H1 (cell line): ENCODE measurements at regions not wholly inside any gene's neighbourhood (a gene's known extent, or its start where the extent isn't known, plus 50 kb on each side); places are given as distances from the start of the nearest gene placed in this dataset.
A peak's percentile ranks its signal among the peaks of the same experiment; 100 is the strongest.

Source experiments
- CTCF ChIA-PET: fragments of 300-600 bp; sonication (Branson Sonifier 250); formaldehyde crosslinking; loops from one replicate; lab custom pipeline; 2021; ENCODE audit not compliant: partially characterized antibody; lab: Charles Lee
- POLR2A ChIA-PET: fragments of 300-600 bp; sonication (Branson Sonifier 250); formaldehyde crosslinking; loops from one replicate; lab custom pipeline; 2021; ENCODE audit warnings: inconsistent platforms; ENCODE audit not compliant: partially characterized antibody; lab: Charles Lee
- DNase-seq, 2 experiments: peaks; one replicate each; pipeline versions ENCODE4 v3.0.0 to v3.0.0-alpha.2; 2010 to 2022; ENCODE audit warnings: low spot score in 2 of 2, low read depth in 1 of 2, mixed read lengths in 1 of 2
- FAIRE-seq: peaks from 2 replicates; lab custom pipeline; 2011; peaks lifted over from hg19 to GRCh38; lab: Jason Lieb, UNC
- H2AFZ ChIP-seq: 2 replicates; pipeline ENCODE4 v1.8.1; 2012; ENCODE audit warnings: low read length, inconsistent platforms
- H2AK5ac ChIP-seq: 2 replicates; pipeline ENCODE4 v1.6.1; 2013; ENCODE audit warnings: low read depth, low read length
- H2BK120ac ChIP-seq: replicated peaks from 2 replicates; pipeline ENCODE3; 2013; ENCODE audit warnings: low read depth, low read length, inconsistent platforms
- H2BK12ac ChIP-seq: 2 replicates; pipeline ENCODE4 v1.6.1; 2013; ENCODE audit warnings: low read depth, low read length
- H2BK15ac ChIP-seq: 2 replicates; pipeline ENCODE4 v1.6.1; 2013; ENCODE audit warnings: low read length
- H2BK20ac ChIP-seq: 2 replicates; pipeline ENCODE4 v1.6.1; 2013; ENCODE audit warnings: low read length
- H2BK5ac ChIP-seq: 2 replicates; pipeline ENCODE4 v1.6.1; 2013; ENCODE audit warnings: low read depth, low read length
- H3K14ac ChIP-seq: 2 replicates; pipeline ENCODE4 v1.6.1; 2013; ENCODE audit warnings: inconsistent platforms; ENCODE audit not compliant: insufficient read length
- H3K18ac ChIP-seq: 2 replicates; pipeline ENCODE4 v1.6.1; 2013; ENCODE audit warnings: low read length; ENCODE audit errors: extremely low read depth
- H3K23ac ChIP-seq: 2 replicates; pipeline ENCODE4 v1.6.1; 2013; ENCODE audit warnings: inconsistent platforms; ENCODE audit not compliant: insufficient read length
- H3K23me2 ChIP-seq: 2 replicates; pipeline ENCODE4 v1.6.1; 2013; ENCODE audit warnings: low read depth, low read length
- H3K27ac ChIP-seq: 2 replicates; pipeline ENCODE4 v1.6.1; 2011; ENCODE audit warnings: low read depth, low read length, inconsistent platforms
- H3K27me3 ChIP-seq, 4 experiments: replicated peaks in 1 of 4; 1 replicate in 1 of 4; 2 replicates in 3 of 4; pipeline versions ENCODE4 v1.6.1 to v1.8.1; 2011 to 2013; ENCODE audit warnings: low read length in 3 of 4, mild to moderate bottlenecking in 3 of 4, inconsistent platforms in 2 of 4, mixed read lengths in 2 of 4, moderate library complexity in 1 of 4; ENCODE audit not compliant: control insufficient read depth in 3 of 4, insufficient read depth in 3 of 4; ENCODE audit errors: extremely low read depth in 1 of 4
- H3K36me3 ChIP-seq, 4 experiments: 2 replicates each; pipeline versions ENCODE4 v1.6.1 to v1.8.1; 2011 to 2013; ENCODE audit warnings: mild to moderate bottlenecking in 4 of 4, low read length in 3 of 4, moderate library complexity in 2 of 4, control low read depth in 1 of 4, inconsistent platforms in 1 of 4; ENCODE audit not compliant: insufficient read depth in 4 of 4, control insufficient read depth in 2 of 4
- H3K4ac ChIP-seq: replicated peaks from 2 replicates; pipeline ENCODE3; 2013; ENCODE audit warnings: low read length, low read depth, mixed read lengths, inconsistent platforms; ENCODE audit not compliant: insufficient read length
- H3K4me1 ChIP-seq, 4 experiments: replicated peaks in 1 of 4; 1 replicate in 1 of 4; 2 replicates in 3 of 4; pipeline versions ENCODE4 v1.6.1 to v1.8.1; 2011 to 2013; ENCODE audit warnings: low read length in 3 of 4, inconsistent platforms in 2 of 4, mixed read lengths in 1 of 4; ENCODE audit not compliant: insufficient read depth in 4 of 4, control insufficient read depth in 3 of 4
- H3K4me2 ChIP-seq, 2 experiments: 2 replicates each; pipeline versions ENCODE4 v1.6.1 to v1.8.1; 2011 to 2013; ENCODE audit warnings: low read depth in 2 of 2, low read length in 2 of 2, control low read depth in 1 of 2, inconsistent platforms in 1 of 2, mild to moderate bottlenecking in 1 of 2; ENCODE audit not compliant: insufficient read depth in 1 of 2
- H3K4me3 ChIP-seq, 4 experiments: fragments of 200-600, 300-600 bp in 1 of 4; sonication (generic), shearing (Covaris generic), sonication (Bioruptor Twin) in 1 of 4; 2 replicates each; pipeline versions ENCODE4 v1.5.1 to v1.8.1; 2011 to 2016; ENCODE audit warnings: low read length in 4 of 4, low read depth in 3 of 4, control low read depth in 2 of 4, inconsistent platforms in 2 of 4, mild to moderate bottlenecking in 2 of 4, mixed read lengths in 1 of 4, moderate library complexity in 1 of 4; ENCODE audit not compliant: insufficient read depth in 2 of 4; ENCODE audit errors: extremely low read depth in 1 of 4
- H3K56ac ChIP-seq: replicated peaks from 2 replicates; pipeline ENCODE3; 2013; ENCODE audit warnings: low read depth, mild to moderate bottlenecking, mixed read lengths, low read length, inconsistent platforms; ENCODE audit not compliant: insufficient read length
- H3K79me1 ChIP-seq: 2 replicates; pipeline ENCODE4 v1.6.1; 2013; ENCODE audit warnings: low read depth, low read length, control low read depth
- H3K79me2 ChIP-seq, 2 experiments: 2 replicates each; pipeline versions ENCODE4 v1.6.1 to v1.8.1; 2012 to 2013; ENCODE audit warnings: low read length in 2 of 2, mild to moderate bottlenecking in 2 of 2, inconsistent platforms in 1 of 2; ENCODE audit not compliant: insufficient read depth in 2 of 2, control insufficient read depth in 1 of 2
- H3K9ac ChIP-seq, 4 experiments: replicated peaks in 1 of 4; 1 replicate in 1 of 4; 2 replicates in 3 of 4; pipeline versions ENCODE4 v1.6.1 to v1.8.1; 2011 to 2013; ENCODE audit warnings: low read depth in 3 of 4, low read length in 3 of 4, control low read depth in 2 of 4, mild to moderate bottlenecking in 2 of 4, moderate library complexity in 2 of 4, inconsistent platforms in 1 of 4; ENCODE audit errors: extremely low read depth in 1 of 4
- H3K9me3 ChIP-seq, 2 experiments: 2 replicates each; pipeline versions ENCODE4 v1.6.1 to v1.8.1; 2012 to 2013; ENCODE audit warnings: mild to moderate bottlenecking in 2 of 2, moderate library complexity in 2 of 2, control low read depth in 1 of 2, inconsistent platforms in 1 of 2, low read depth in 1 of 2, low read length in 1 of 2, mixed read lengths in 1 of 2; ENCODE audit not compliant: insufficient read depth in 2 of 2
- H4K20me1 ChIP-seq, 2 experiments: replicated peaks in 1 of 2; 2 replicates each; pipeline versions ENCODE3 to v1.8.1; 2011 to 2013; ENCODE audit warnings: inconsistent platforms in 2 of 2, low read length in 2 of 2, mild to moderate bottlenecking in 1 of 2; ENCODE audit not compliant: insufficient read depth in 2 of 2, control insufficient read depth in 1 of 2
- H4K5ac ChIP-seq: 2 replicates; pipeline ENCODE4 v1.6.1; 2013; ENCODE audit warnings: low read length, low read depth, mixed read lengths, inconsistent platforms; ENCODE audit not compliant: insufficient read length
- H4K8ac ChIP-seq: 2 replicates; pipeline ENCODE4 v1.8.0; 2013; ENCODE audit warnings: mild to moderate bottlenecking, moderate library complexity, low read length, inconsistent platforms; ENCODE audit not compliant: insufficient read depth; ENCODE audit errors: extremely low read depth
- H4K91ac ChIP-seq: replicated peaks from 2 replicates; pipeline ENCODE3; 2013; ENCODE audit warnings: low read length, mixed read lengths, inconsistent platforms; ENCODE audit not compliant: insufficient read length
- HDAC2 ChIP-seq, 2 experiments: fragments of 300-600 bp in 1 of 2; sonication (generic) in 1 of 2; IDR thresholded peaks; 2 replicates each; pipeline ENCODE4 v1.6.1; 2011 to 2012; ENCODE audit warnings: low read depth in 2 of 2, low read length in 2 of 2, mild to moderate bottlenecking in 2 of 2, moderate library complexity in 2 of 2, borderline replicate concordance in 1 of 2, inconsistent platforms in 1 of 2
- JUND ChIP-seq: IDR thresholded peaks from 2 replicates; pipeline ENCODE4 v1.6.1; 2011; ENCODE audit warnings: mild to moderate bottlenecking, improper control_type of control experiment, low read length
- NANOG ChIP-seq: IDR thresholded peaks from 2 replicates; pipeline ENCODE4 v1.6.1; 2011; ENCODE audit warnings: low read length, low read depth, mild to moderate bottlenecking, inconsistent platforms; ENCODE audit not compliant: insufficient read depth, poor library complexity, severe bottlenecking
- WGBS, 2 experiments: shearing (Covaris generic) in 1 of 2; methylation state at CpG; one replicate each; pipeline versions ENCODE4 v1.1.6 to v1.1.7; 2013 to 2015; ENCODE audit warnings: low lambda C conversion rate in 2 of 2, mixed read lengths in 2 of 2, inconsistent platforms in 1 of 2, low coverage in 1 of 2, missing lambda C conversion rate in 1 of 2; ENCODE audit not compliant: insufficient replicate concordance in 2 of 2, insufficient coverage in 1 of 2, insufficient read length in 1 of 2; ENCODE audit errors: extremely low coverage in 1 of 2, missing lambda C conversion rate in 1 of 2; 5-methylcytosine and 5-hydroxymethylcytosine counted together

GRCh38 chr5:125484742-125485641 is 738.6 kb upstream of the ZNF608 start:
- FAIRE-seq (no peak), DNase-seq (no peak)
- Histone ChIP-seq H3K27me3 (no peaks in the 10 kb centered on the region), H3K18ac (peak overlapping the region; percentile 13), H3K36me3 (no peaks in the 10 kb centered on the region), H2BK12ac (peak overlapping the region; percentile 41; the same call in 1 of the 2 replicates), H4K91ac (no peak overlapping the region), H3K23ac (no peak overlapping the region), H2BK20ac (peak overlapping the region; percentile 75; the same call in 1 of the 2 replicates), H3K4me3 (no peak overlapping the region), H2BK120ac (no peak overlapping the region), H3K4me2 (peak overlapping the region in 1 of 2 experiments; percentile 25; a peak in 1 of 4 replicates), H4K5ac (no peak overlapping the region), H3K9me3 (no peaks in the 10 kb centered on the region), H3K9ac (no peak overlapping the region), H3K4me1 (peaks cover 0 to 11% (median 3%) of the 10 kb centered on the region in 4 experiments; a peak in 4 of 7 replicates), H3K27ac (no peak overlapping the region), H3K23me2 (no peaks in the 10 kb centered on the region), H2AK5ac (no peak overlapping the region; the same call in 1 of the 2 replicates), H4K8ac (no peak overlapping the region), H3K79me1 (no peaks in the 10 kb centered on the region), H4K20me1 (no peaks in the 10 kb centered on the region), H2AFZ (peak overlapping the region; percentile 54), H2BK15ac (no peak overlapping the region; the same call in 1 of the 2 replicates), H3K14ac (no peak overlapping the region), H3K56ac (no peak overlapping the region), H3K79me2 (no peaks in the 10 kb centered on the region), H3K4ac (no peak overlapping the region), H2BK5ac (no peak overlapping the region)
- ChIA-PET POLR2A (no interaction called here), CTCF (interaction anchor here (0.9 kb wide), 2 partner anchors 59 to 857 kb away, joined by 3 read pairs; no protein-coding TSS in a partner anchor)
- 92% methylated on average over 10 of the region's 10 CpGs; no CpG with 5 or more reads in 1 of the 2 experiments for WGBS, 2 experiments
- TF ChIP-seq NANOG (no peak), HDAC2 (IDR thresholded peaks at IDR 0.05; ENCODE audit: borderline replicate concordance in 1 of 2, low read depth in 2 of 2, low read length in 2 of 2) (no peak), JUND (no peak)
